ENCODE measurements at regions not wholly inside any gene's neighbourhood (a gene's known extent, or its start where the extent isn't known, plus 50 kb on each side); places are given as distances from the start of the nearest gene placed in this dataset.

DNA sequence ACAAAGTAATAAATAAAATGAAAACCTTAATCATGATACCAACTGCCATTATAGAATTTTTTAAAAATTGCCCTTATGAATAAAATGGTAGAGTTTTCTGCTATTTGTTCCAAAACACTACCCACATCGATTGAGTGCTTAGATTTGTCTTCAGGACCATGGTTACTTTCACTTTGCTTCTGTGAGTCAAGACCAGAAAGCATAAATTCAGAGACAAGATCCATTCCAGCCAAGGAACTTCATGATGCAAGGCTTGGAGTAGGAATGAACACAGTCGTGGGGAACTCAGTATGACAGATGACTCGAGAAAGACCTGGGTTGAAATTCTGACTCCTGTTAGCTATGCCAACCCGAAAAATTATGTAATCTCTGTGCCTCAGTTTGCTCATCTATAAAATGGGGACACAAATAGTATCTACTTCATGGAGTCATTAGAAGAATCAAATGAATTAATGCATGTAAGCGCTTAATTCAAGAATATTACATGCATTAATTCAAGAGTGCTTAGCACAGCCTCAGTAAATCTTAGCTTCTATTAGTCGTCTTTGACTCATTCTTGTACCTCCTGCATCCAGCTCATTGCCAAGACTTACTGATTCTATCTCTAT lies 72.5 kb upstream of the MYLIP start:
- no peak overlapping the region for H3K4me2 ChIP-seq (ENCODE audit: low read length)
- H3K27ac ChIP-seq (ENCODE audit: low read length) = no peak overlapping the region
- no peaks in the 10 kb centered on the region for H3K27me3 ChIP-seq (ENCODE audit: low read depth, low read length)
- H3K4me1 ChIP-seq (ENCODE audit: low read length) = no peaks in the 10 kb centered on the region
- no peaks in the 10 kb centered on the region for H4K20me1 ChIP-seq (ENCODE audit: insufficient read depth, low read length)
- H3K79me2 ChIP-seq (ENCODE audit: low read length) = no peaks in the 10 kb centered on the region
- no peaks in the 10 kb centered on the region for H3K9me3 ChIP-seq (ENCODE audit: insufficient read depth, low read length)
- H2AFZ ChIP-seq (ENCODE audit: low read depth, low read length) = no peak overlapping the region
- no peaks in the 10 kb centered on the region for H3K36me3 ChIP-seq (replicated peaks; ENCODE audit: low read depth, low read length)
- H3K9ac ChIP-seq (ENCODE audit: low read length) = no peak overlapping the region
- no peak overlapping the region for H3K4me3 ChIP-seq (ENCODE audit: low read length)
- no peak for TF ChIP-seq EZH2phosphoT487 (IDR thresholded peaks at IDR 0.05; ENCODE audit: low read depth)
- TF ChIP-seq, protein P1, sequence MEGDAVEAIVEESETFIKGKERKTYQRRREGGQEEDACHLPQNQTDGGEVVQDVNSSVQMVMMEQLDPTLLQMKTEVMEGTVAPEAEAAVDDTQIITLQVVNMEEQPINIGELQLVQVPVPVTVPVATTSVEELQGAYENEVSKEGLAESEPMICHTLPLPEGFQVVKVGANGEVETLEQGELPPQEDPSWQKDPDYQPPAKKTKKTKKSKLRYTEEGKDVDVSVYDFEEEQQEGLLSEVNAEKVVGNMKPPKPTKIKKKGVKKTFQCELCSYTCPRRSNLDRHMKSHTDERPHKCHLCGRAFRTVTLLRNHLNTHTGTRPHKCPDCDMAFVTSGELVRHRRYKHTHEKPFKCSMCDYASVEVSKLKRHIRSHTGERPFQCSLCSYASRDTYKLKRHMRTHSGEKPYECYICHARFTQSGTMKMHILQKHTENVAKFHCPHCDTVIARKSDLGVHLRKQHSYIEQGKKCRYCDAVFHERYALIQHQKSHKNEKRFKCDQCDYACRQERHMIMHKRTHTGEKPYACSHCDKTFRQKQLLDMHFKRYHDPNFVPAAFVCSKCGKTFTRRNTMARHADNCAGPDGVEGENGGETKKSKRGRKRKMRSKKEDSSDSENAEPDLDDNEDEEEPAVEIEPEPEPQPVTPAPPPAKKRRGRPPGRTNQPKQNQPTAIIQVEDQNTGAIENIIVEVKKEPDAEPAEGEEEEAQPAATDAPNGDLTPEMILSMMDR (IDR thresholded peaks at IDR 0.05; ENCODE audit: low read depth, low read length) = no peak

DNA sequence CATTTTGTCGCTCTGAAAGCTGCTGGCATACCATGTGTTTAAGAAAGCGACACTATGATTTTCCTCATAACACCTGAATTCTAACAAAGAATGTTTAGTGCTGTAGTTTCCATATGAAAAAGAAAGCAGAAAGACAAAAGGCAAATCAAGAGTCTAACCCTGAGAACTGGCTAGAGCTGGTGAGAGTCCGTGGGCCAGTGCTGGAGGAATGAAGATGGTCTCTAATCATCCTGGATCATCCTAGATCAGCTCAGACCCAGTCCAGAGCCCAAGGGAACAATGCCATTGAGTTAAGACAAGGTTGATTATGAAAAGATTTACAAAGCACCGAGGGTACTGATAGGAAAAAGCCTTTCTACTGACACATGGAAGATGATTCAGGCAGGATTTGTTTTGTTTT lies 73.0 kb upstream of the MYLIP start:
- no peaks in the 10 kb centered on the region for H3K4me1 ChIP-seq (ENCODE audit: low read length)
- H3K79me2 ChIP-seq (ENCODE audit: low read length) = no peaks in the 10 kb centered on the region
- no peaks in the 10 kb centered on the region for H3K9me3 ChIP-seq (ENCODE audit: insufficient read depth, low read length)
- H3K27me3 ChIP-seq (ENCODE audit: low read depth, low read length) = no peaks in the 10 kb centered on the region
- no peaks in the 10 kb centered on the region for H4K20me1 ChIP-seq (ENCODE audit: insufficient read depth, low read length)
- no peak overlapping the region for H3K4me2 ChIP-seq (ENCODE audit: low read length)
- no peak overlapping the region for H3K4me3 ChIP-seq (ENCODE audit: low read length)
- TF ChIP-seq EZH2phosphoT487 (IDR thresholded peaks at IDR 0.05; ENCODE audit: low read depth) = no peak
- TF ChIP-seq, protein P1 (IDR thresholded peaks at IDR 0.05; ENCODE audit: low read depth, low read length) = no peak
- no peak overlapping the region for H3K9ac ChIP-seq (ENCODE audit: low read length)
- H2AFZ ChIP-seq (ENCODE audit: low read depth, low read length) = no peak overlapping the region
- H3K36me3 ChIP-seq (replicated peaks; ENCODE audit: low read depth, low read length) = no peaks in the 10 kb centered on the region
- H3K27ac ChIP-seq (ENCODE audit: low read length) = no peak overlapping the region

DNA sequence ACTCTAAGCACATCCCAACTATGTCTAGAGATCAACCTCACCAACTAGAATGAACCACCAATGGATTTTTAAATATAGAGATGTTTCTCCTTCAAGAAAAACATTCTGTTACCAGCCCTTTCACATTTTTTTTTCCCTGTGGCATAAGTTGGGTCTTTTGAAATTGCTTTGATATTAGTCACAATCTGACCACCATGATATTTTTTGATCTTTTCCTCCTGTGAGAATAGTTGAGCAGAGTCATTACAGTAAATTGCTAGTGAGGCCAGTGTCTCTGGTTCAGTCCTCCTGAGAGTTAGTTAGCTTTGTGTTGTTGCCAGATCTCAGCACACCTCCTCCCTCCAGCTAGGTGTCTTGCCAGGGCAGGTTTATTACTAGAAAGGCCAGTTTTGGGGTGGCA lies 79.7 kb upstream of the MYLIP start:
- TF ChIP-seq, protein P1 (IDR thresholded peaks at IDR 0.05; ENCODE audit: low read depth, low read length) = no peak
- no peak for TF ChIP-seq EZH2phosphoT487 (IDR thresholded peaks at IDR 0.05; ENCODE audit: low read depth)

DNA sequence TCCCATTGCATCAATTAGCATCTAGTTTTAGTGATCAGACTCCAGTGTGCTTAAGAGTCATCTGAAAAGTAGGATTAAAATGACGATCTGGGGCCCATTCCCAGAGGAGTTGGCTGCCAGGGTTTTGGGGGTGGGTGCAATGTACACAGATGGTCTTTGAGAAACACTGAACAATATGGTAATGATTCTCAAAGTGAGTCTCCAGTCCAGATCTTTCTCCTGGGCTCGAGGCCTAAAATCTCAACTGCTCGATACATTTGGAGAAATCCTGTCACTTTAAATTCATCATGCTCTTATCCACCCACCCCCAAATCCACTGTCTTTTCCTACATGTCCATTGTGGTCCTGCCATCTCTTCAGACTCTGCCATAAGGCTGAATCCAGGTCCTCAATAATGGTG lies 80.7 kb upstream of the MYLIP start:
- no peaks in the 10 kb centered on the region for H3K79me2 ChIP-seq (ENCODE audit: low read length)
- TF ChIP-seq, protein P1 (IDR thresholded peaks at IDR 0.05; ENCODE audit: low read depth, low read length) = no peak
- TF ChIP-seq EZH2phosphoT487 (IDR thresholded peaks at IDR 0.05; ENCODE audit: low read depth) = no peak
- H4K20me1 ChIP-seq (ENCODE audit: insufficient read depth, low read length) = no peaks in the 10 kb centered on the region

More for the DNA sequence above, 79.7 kb upstream of the MYLIP start:
- no peaks in the 10 kb centered on the region for H4K20me1 ChIP-seq (ENCODE audit: insufficient read depth, low read length)
- no peaks in the 10 kb centered on the region for H3K79me2 ChIP-seq (ENCODE audit: low read length)
- no peaks in the 10 kb centered on the region for H3K27me3 ChIP-seq (ENCODE audit: low read depth, low read length)
- H3K4me2 ChIP-seq (ENCODE audit: low read length) = no peak overlapping the region
- H3K9me3 ChIP-seq (ENCODE audit: insufficient read depth, low read length) = no peaks in the 10 kb centered on the region
- no peak overlapping the region for H2AFZ ChIP-seq (ENCODE audit: low read depth, low read length)
- H3K4me1 ChIP-seq (ENCODE audit: low read length) = no peaks in the 10 kb centered on the region
- no peak overlapping the region for H3K9ac ChIP-seq (ENCODE audit: low read length)
- H3K36me3 ChIP-seq (replicated peaks; ENCODE audit: low read depth, low read length) = no peaks in the 10 kb centered on the region
- H3K4me3 ChIP-seq (ENCODE audit: low read length) = no peak overlapping the region
- no peak overlapping the region for H3K27ac ChIP-seq (ENCODE audit: low read length)

More for the DNA sequence above, 80.7 kb upstream of the MYLIP start:
- Histone ChIP-seq H3K4me3 (ENCODE audit: low read length) (no peak overlapping the region), H3K9ac (ENCODE audit: low read length) (no peak overlapping the region), H3K27me3 (ENCODE audit: low read depth, low read length) (no peaks in the 10 kb centered on the region), H2AFZ (ENCODE audit: low read depth, low read length) (no peak overlapping the region), H3K4me1 (ENCODE audit: low read length) (peaks cover 9% of the 10 kb centered on the region), H3K9me3 (ENCODE audit: insufficient read depth, low read length) (no peaks in the 10 kb centered on the region), H3K27ac (ENCODE audit: low read length) (no peak overlapping the region), H3K36me3 (replicated peaks; ENCODE audit: low read depth, low read length) (no peaks in the 10 kb centered on the region), H3K4me2 (ENCODE audit: low read length) (no peak overlapping the region)
